PC-3 (cell line): ENCODE measurements at regions not wholly inside any gene's neighbourhood (a gene's known extent, or its start where the extent isn't known, plus 50 kb on each side); places are given as distances from the start of the nearest gene placed in this dataset.

Experiments
- CTCF ChIP-seq: fragments of 300-600 bp; sonication (generic); conservative IDR thresholded peaks from 2 replicates; pipeline ENCODE4 v1.5.1; 2017; ENCODE audit warnings: antibody characterized with exemption, low read depth, mild to moderate bottlenecking, low read length
- EZH2 ChIP-seq: fragments of 300-600 bp; sonication (generic); IDR thresholded peaks from one replicate; pipeline ENCODE4 v1.6.1; 2017; ENCODE audit warnings: antibody characterized with exemption, mild to moderate bottlenecking, low read length; ENCODE audit not compliant: unreplicated experiment

GRCh38 chr19:30807278-30807677 lies 435.1 kb downstream of the ZNF536 start:
- TF ChIP-seq CTCF, result no peak
- TF ChIP-seq EZH2, result no peak
